Thyroid gland (tissue), 4 donors: ENCODE measurements at regions not wholly inside any gene's neighbourhood (a gene's known extent, or its start where the extent isn't known, plus 50 kb on each side); places are given as distances from the start of the nearest gene placed in this dataset.

Experiments
- DNase-seq, 2 donors: peaks; one replicate each; pipeline ENCODE4 v3.0.0-alpha.2; 2019
- H3K27ac ChIP-seq, 3 donors: fragments of 200-600 bp; sonication (generic); 1 replicate in 2 of 3; 2 replicates in 1 of 3; pipeline ENCODE4 v1.5.1; 2016 to 2019; ENCODE audit warnings: mild to moderate bottlenecking in 1 of 3, moderate library complexity in 1 of 3
- H3K27me3 ChIP-seq: fragments of 200-600 bp; sonication (generic); one replicate; pipeline ENCODE4 v1.5.1; 2019
- H3K36me3 ChIP-seq, 2 donors: fragments of 200-600 bp; sonication (generic); one replicate each; pipeline ENCODE4 v1.5.1; 2016 to 2019
- H3K4me1 ChIP-seq, 2 donors: fragments of 200-600 bp; sonication (generic); one replicate each; pipeline ENCODE4 v1.5.1; 2017 to 2019
- H3K4me3 ChIP-seq, 3 donors: fragments of 200-600 bp; sonication (generic); replicated peaks in 1 of 3; 1 replicate in 2 of 3; 2 replicates in 1 of 3; pipeline ENCODE4 v1.5.1; 2016; ENCODE audit warnings: mild to moderate bottlenecking in 1 of 3
- H3K9me3 ChIP-seq: fragments of 200-600 bp; sonication (generic); one replicate; pipeline ENCODE4 v1.5.1; 2017
- POLR2A ChIP-seq, 2 donors: fragments of 450-650 bp; IDR thresholded peaks; one replicate each; pipeline ENCODE4 v1.6.1; 2017; ENCODE audit warnings: antibody characterized with exemption in 2 of 2, mild to moderate bottlenecking in 2 of 2, moderate library complexity in 1 of 2
- WGBS, 2 donors: methylation state at CpG; one replicate each; pipeline ENCODE4 v1.1.5; 2017; 5-methylcytosine and 5-hydroxymethylcytosine counted together
- intact Hi-C: fragments of 100-400 bp; cut with DNase I; formaldehyde crosslinking; loops from one replicate; pipeline ENCODE4 v1.15.1; 2023
- TF ChIP-seq, protein P1 (sequence below), 6 experiments: fragments of 200-600 bp in 3 of 6; fragments of 450-650 bp in 3 of 6; sonication (generic) in 3 of 6; IDR thresholded peaks; one replicate each; pipeline ENCODE4 v1.5.1; 2016 to 2019; ENCODE audit warnings: antibody characterized with exemption in 6 of 6, mild to moderate bottlenecking in 2 of 6, inconsistent platforms in 1 of 6, moderate library complexity in 1 of 6

- intact Hi-C loops: no loop called here
- 90 to 93% methylated on average over 2 of the region's 2 CpGs for WGBS, 2 donors
- Histone ChIP-seq H3K9me3 (no peaks in the 10 kb centered on the region), H3K4me3 (no peak overlapping the region), H3K36me3 (no peaks in the 10 kb centered on the region), H3K27me3 (no peaks in the 10 kb centered on the region), H3K27ac (no peak overlapping the region), H3K4me1 (no peaks in the 10 kb centered on the region)
- DNase-seq: no peak
- TF ChIP-seq, protein P1, sequence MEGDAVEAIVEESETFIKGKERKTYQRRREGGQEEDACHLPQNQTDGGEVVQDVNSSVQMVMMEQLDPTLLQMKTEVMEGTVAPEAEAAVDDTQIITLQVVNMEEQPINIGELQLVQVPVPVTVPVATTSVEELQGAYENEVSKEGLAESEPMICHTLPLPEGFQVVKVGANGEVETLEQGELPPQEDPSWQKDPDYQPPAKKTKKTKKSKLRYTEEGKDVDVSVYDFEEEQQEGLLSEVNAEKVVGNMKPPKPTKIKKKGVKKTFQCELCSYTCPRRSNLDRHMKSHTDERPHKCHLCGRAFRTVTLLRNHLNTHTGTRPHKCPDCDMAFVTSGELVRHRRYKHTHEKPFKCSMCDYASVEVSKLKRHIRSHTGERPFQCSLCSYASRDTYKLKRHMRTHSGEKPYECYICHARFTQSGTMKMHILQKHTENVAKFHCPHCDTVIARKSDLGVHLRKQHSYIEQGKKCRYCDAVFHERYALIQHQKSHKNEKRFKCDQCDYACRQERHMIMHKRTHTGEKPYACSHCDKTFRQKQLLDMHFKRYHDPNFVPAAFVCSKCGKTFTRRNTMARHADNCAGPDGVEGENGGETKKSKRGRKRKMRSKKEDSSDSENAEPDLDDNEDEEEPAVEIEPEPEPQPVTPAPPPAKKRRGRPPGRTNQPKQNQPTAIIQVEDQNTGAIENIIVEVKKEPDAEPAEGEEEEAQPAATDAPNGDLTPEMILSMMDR (IDR thresholded peaks at IDR 0.05): no peak
- no peak for TF ChIP-seq POLR2A (IDR thresholded peaks at IDR 0.05)
Observed at GRCh38 chr3:76049776-76050175, 264.4 kb upstream of the ZNF717 start.

DNA sequence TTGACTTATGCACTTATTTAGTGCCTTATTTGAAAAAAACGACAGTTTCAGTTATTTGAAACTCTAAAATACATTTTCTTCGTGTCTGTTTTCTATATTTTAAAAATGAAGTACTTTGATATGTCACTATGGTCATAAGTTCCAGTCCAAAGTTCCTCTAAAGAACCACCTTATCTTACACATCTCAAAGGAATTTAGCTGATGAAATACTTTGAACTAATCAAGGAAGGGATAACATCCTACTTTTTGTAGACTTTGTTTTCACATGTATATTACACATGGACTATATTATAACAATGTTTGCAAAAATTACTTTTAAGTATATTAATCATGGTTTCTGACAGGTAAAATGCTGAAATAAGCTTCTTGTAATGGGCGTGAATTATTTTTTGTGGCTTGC lies 265.8 kb upstream of the ZNF717 start:
- intact Hi-C loops: no loop called here
- no peaks in the 10 kb centered on the region for H3K36me3 ChIP-seq
- no peak for DNase-seq
- H3K9me3 ChIP-seq: no peaks in the 10 kb centered on the region
- H3K4me3 ChIP-seq: no peak overlapping the region
- H3K4me1 ChIP-seq: no peaks in the 10 kb centered on the region
- TF ChIP-seq POLR2A (IDR thresholded peaks at IDR 0.05): no peak
- 67 to 71% methylated on average over 3 of the region's 3 CpGs for WGBS, 2 donors
- no peak overlapping the region for H3K27ac ChIP-seq
- H3K27me3 ChIP-seq: no peaks in the 10 kb centered on the region

DNA sequence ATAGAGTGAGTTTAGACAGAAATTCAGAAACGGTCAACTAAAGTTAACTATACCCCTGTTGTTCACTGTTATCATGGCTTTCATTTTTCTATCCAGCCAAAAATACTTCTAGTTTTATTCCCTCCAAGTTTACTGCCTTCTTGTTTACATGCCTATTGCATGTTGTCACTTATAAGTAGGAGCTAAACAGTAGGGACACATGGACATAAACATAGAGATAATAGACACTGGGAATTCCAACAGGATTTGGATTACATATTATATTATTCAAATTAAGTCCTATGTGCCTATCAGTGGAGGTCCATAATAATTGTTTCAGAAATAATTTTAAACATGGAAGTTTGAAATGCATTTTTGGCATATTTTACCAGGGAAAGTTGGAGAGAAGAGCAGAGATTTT lies 269.1 kb upstream of the ZNF717 start:
- Histone ChIP-seq H3K27ac (no peak overlapping the region), H3K4me3 (no peak overlapping the region), H3K4me1 (no peaks in the 10 kb centered on the region), H3K36me3 (no peaks in the 10 kb centered on the region), H3K9me3 (no peaks in the 10 kb centered on the region), H3K27me3 (no peaks in the 10 kb centered on the region)
- DNase-seq: no peak
- 74 to 80% methylated on average over 1 of the region's 1 CpG for WGBS, 2 donors
- TF ChIP-seq, protein P1 (IDR thresholded peaks at IDR 0.05): no peak
- TF ChIP-seq POLR2A (IDR thresholded peaks at IDR 0.05): no peak
- intact Hi-C loops: no loop called here

DNA sequence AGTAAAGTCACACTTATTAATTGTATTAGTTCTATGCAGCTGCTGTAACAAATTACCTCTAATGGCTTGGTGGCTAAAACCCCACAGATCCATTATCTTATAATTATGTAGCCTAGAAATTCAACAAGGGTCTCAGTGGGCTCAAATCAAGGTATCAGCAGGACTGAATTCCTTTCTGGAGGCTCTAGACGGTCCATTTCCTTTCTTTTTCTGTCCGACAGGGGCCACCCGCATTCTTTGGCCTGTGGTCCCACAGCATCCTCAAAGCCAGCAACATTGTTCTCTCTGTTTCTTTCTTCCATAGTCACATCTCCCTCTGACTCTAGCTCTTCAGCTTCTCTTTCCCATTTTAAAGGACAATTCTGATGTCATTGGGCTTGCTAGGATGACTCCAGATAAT lies 276.3 kb upstream of the ZNF717 start:
- H3K4me1 ChIP-seq: no peaks in the 10 kb centered on the region
- TF ChIP-seq POLR2A (IDR thresholded peaks at IDR 0.05): no peak
- TF ChIP-seq, protein P1 (IDR thresholded peaks at IDR 0.05): no peak

DNA sequence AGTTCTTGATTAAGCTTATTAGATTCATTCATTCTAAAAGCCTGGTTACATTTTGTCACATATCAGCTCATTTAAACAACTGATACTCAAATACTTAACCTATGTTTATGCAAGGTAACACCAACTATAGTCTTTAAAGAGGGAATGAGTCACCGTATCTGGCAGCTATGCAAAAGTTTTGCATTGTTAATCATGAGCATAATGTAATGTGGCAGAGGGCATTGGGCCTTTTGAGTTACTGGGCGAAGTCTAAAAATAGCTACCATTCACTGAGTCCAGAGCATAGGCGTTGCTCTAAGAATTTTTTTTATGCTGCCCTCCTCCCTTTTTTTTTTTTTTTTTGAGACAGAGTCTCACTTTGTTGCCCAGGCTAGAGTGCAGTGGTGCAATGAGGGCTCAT lies 277.7 kb upstream of the ZNF717 start:
- WGBS, 2 donors: 78 to 83% methylated on average over 3 of the region's 3 CpGs
- TF ChIP-seq POLR2A (IDR thresholded peaks at IDR 0.05): no peak
- TF ChIP-seq, protein P1 (IDR thresholded peaks at IDR 0.05): no peak
- H3K4me3 ChIP-seq: no peak overlapping the region
- H3K27me3 ChIP-seq: no peaks in the 10 kb centered on the region
- H3K4me1 ChIP-seq: no peaks in the 10 kb centered on the region
- H3K27ac ChIP-seq: no peak overlapping the region
- no peaks in the 10 kb centered on the region for H3K9me3 ChIP-seq
- DNase-seq: no peak
- intact Hi-C loops: no loop called here
- H3K36me3 ChIP-seq: no peaks in the 10 kb centered on the region

More for the DNA sequence above, 276.3 kb upstream of the ZNF717 start:
- no peaks in the 10 kb centered on the region for H3K36me3 ChIP-seq
- no peaks in the 10 kb centered on the region for H3K27me3 ChIP-seq
- no peak overlapping the region for H3K4me3 ChIP-seq
- no peak for DNase-seq
- intact Hi-C loops: no loop called here
- H3K27ac ChIP-seq: no peak overlapping the region
- H3K9me3 ChIP-seq: no peaks in the 10 kb centered on the region
- WGBS, 2 donors: 89% methylated on average over 3 of the region's 3 CpGs

- H3K4me1 ChIP-seq: no peaks in the 10 kb centered on the region
- H3K9me3 ChIP-seq: no peaks in the 10 kb centered on the region
- no peak for DNase-seq
- H3K4me3 ChIP-seq: no peak overlapping the region
- no peak overlapping the region for H3K27ac ChIP-seq
- 63 to 68% methylated on average over 5 of the region's 5 CpGs for whole genome bisulfite sequencing, 2 donors
- no peaks in the 10 kb centered on the region for H3K27me3 ChIP-seq
- TF ChIP-seq, protein P1 (IDR thresholded peaks at IDR 0.05): no peak
- no peak for TF ChIP-seq POLR2A (IDR thresholded peaks at IDR 0.05)
- no peaks in the 10 kb centered on the region for H3K36me3 ChIP-seq
- intact Hi-C loops: no loop called here
Observed at GRCh38 chr3:76063811-76064210, 278.5 kb upstream of the ZNF717 start.
